ENCODE measurements at regions not wholly inside any gene's neighbourhood (a gene's known extent, or its start where the extent isn't known, plus 50 kb on each side); places are given as distances from the start of the nearest gene placed in this dataset.
A peak's percentile ranks its signal among the peaks of the same experiment; 100 is the strongest.

DNA sequence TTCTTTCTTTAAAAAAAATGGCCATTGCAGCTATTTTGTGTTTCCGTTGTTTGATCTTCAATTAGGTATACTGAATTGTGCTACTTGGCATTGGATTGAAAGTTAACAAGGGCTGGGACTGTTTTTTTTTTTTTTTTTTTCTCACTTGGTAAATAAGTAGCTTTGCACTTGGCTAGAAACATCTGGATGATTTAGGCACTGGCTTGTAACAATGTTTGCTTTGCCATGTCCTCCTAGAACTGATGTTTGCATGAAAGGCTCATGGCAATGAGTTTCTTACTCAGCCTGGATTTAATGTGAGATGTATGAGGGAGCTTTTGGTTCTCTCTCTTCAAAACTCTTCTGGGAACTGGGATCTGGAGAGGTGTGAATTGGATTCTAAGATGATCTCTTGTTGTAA is 414.1 kb downstream of the CDH26 start:
- Histone ChIP-seq H3K4me2 (ENCODE audit: low read depth, low read length) (no peak overlapping the region), H3K36me3 (replicated peaks; ENCODE audit: insufficient read depth, low read length) (no peaks in the 10 kb centered on the region), H4K20me1 (ENCODE audit: insufficient read depth, low read length) (no peaks in the 10 kb centered on the region), H3F3A (ENCODE audit: insufficient read depth, low read length) (no peaks in the 10 kb centered on the region), H3K9me3 (replicated peaks; ENCODE audit: insufficient read depth, low read length) (no peaks in the 10 kb centered on the region), H3K27ac (ENCODE audit: low read length) (no peak overlapping the region), H3K27me3 (replicated peaks; ENCODE audit: insufficient read depth, low read length) (no peaks in the 10 kb centered on the region), H3K9me2 (replicated peaks; ENCODE audit: insufficient read depth, low read length) (no peaks in the 10 kb centered on the region), H3K4me3 (ENCODE audit: low read length) (no peak overlapping the region), H3K9ac (ENCODE audit: low read length) (no peak overlapping the region), H3K79me2 (ENCODE audit: low read length) (no peaks in the 10 kb centered on the region), H2AFZ (ENCODE audit: low read length) (no peak overlapping the region), H3K4me1 (ENCODE audit: low read length) (peaks cover 9% of the 10 kb centered on the region)
- no peak for DNase-seq
- TF ChIP-seq, protein P1, sequence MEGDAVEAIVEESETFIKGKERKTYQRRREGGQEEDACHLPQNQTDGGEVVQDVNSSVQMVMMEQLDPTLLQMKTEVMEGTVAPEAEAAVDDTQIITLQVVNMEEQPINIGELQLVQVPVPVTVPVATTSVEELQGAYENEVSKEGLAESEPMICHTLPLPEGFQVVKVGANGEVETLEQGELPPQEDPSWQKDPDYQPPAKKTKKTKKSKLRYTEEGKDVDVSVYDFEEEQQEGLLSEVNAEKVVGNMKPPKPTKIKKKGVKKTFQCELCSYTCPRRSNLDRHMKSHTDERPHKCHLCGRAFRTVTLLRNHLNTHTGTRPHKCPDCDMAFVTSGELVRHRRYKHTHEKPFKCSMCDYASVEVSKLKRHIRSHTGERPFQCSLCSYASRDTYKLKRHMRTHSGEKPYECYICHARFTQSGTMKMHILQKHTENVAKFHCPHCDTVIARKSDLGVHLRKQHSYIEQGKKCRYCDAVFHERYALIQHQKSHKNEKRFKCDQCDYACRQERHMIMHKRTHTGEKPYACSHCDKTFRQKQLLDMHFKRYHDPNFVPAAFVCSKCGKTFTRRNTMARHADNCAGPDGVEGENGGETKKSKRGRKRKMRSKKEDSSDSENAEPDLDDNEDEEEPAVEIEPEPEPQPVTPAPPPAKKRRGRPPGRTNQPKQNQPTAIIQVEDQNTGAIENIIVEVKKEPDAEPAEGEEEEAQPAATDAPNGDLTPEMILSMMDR (IDR thresholded peaks at IDR 0.05; ENCODE audit: low read length): no peak
- no peak for TF ChIP-seq EZH2 (optimal IDR thresholded peaks at IDR 0.05; ENCODE audit: low read depth, low read length)
- no peak for TF ChIP-seq EZH2phosphoT487 (IDR thresholded peaks at IDR 0.05; ENCODE audit: low read length)

DNA sequence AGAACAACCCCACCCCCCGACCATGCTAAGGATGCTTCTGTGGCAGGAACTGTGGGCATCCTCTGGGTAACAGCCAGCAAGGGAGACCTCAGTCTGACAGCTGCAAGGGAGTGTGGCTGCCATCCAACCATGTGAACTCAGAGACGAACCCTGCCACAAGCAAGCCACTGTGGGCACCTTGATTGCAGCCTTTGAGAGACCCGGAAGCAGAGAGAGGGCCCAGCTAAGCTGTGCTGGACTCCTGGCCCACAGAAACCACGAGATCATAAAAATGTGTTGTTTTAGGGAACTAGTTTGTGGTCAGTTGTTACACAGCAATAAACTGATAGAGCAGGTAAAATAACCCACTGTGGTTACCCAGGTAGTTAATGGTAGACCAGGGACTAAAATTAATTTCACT is 414.6 kb downstream of the CDH26 start:
- H3K27me3 ChIP-seq (replicated peaks; ENCODE audit: insufficient read depth, low read length): no peaks in the 10 kb centered on the region
- H3K9ac ChIP-seq (ENCODE audit: low read length): no peak overlapping the region
- H4K20me1 ChIP-seq (ENCODE audit: insufficient read depth, low read length): no peaks in the 10 kb centered on the region
- no peaks in the 10 kb centered on the region for H3K79me2 ChIP-seq (ENCODE audit: low read length)
- H3K9me2 ChIP-seq (replicated peaks; ENCODE audit: insufficient read depth, low read length): no peaks in the 10 kb centered on the region
- H3K36me3 ChIP-seq (replicated peaks; ENCODE audit: insufficient read depth, low read length): no peaks in the 10 kb centered on the region
- no peak overlapping the region for H2AFZ ChIP-seq (ENCODE audit: low read length)
- no peak overlapping the region for H3K4me2 ChIP-seq (ENCODE audit: low read depth, low read length)
- no peak overlapping the region for H3K27ac ChIP-seq (ENCODE audit: low read length)
- H3F3A ChIP-seq (ENCODE audit: insufficient read depth, low read length): no peaks in the 10 kb centered on the region
- H3K4me1 ChIP-seq (ENCODE audit: low read length): peaks cover 9% of the 10 kb centered on the region
- no peak overlapping the region for H3K4me3 ChIP-seq (ENCODE audit: low read length)
- H3K9me3 ChIP-seq (replicated peaks; ENCODE audit: insufficient read depth, low read length): no peaks in the 10 kb centered on the region
- TF ChIP-seq, protein P1 (IDR thresholded peaks at IDR 0.05; ENCODE audit: low read length): no peak
- TF ChIP-seq EZH2phosphoT487 (IDR thresholded peaks at IDR 0.05; ENCODE audit: low read length) (no peak), EZH2 (optimal IDR thresholded peaks at IDR 0.05; ENCODE audit: low read depth, low read length) (no peak)
- DNase-seq: peak; percentile 73

DNA sequence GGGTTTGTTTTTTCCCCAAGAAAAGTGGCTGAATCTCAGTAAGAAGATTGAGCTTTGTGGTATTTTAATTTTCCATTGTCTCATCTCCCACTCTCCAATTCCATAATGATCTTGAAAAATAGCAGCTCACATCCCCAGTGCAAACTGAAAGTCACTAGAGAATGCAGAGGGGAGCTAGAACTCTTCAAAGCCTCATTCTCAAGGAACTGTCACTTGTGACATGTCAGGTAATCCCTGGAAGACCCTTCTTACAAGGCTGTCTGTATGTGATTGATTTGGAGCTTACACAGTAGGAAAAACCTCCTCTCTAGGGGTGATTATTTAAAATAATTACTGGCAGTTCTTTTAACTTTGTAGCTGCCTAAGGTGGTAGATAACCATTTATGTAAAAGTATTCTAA is 420.4 kb downstream of the CDH26 start:
- DNase-seq: no peak
- H3K4me1 ChIP-seq (ENCODE audit: low read length): peaks cover 19% of the 10 kb centered on the region
- H4K20me1 ChIP-seq (ENCODE audit: insufficient read depth, low read length): no peaks in the 10 kb centered on the region
- no peaks in the 10 kb centered on the region for H3K27me3 ChIP-seq (replicated peaks; ENCODE audit: insufficient read depth, low read length)
- no peaks in the 10 kb centered on the region for H3K9me2 ChIP-seq (replicated peaks; ENCODE audit: insufficient read depth, low read length)
- no peaks in the 10 kb centered on the region for H3K36me3 ChIP-seq (replicated peaks; ENCODE audit: insufficient read depth, low read length)
- no peaks in the 10 kb centered on the region for H3K9me3 ChIP-seq (replicated peaks; ENCODE audit: insufficient read depth, low read length)
- H3K4me3 ChIP-seq (ENCODE audit: low read length): no peak overlapping the region
- TF ChIP-seq EZH2 (optimal IDR thresholded peaks at IDR 0.05; ENCODE audit: low read depth, low read length): no peak
- no peaks in the 10 kb centered on the region for H3K79me2 ChIP-seq (ENCODE audit: low read length)
- H3K9ac ChIP-seq (ENCODE audit: low read length): no peak overlapping the region
- no peak overlapping the region for H2AFZ ChIP-seq (ENCODE audit: low read length)
- H3K27ac ChIP-seq (ENCODE audit: low read length): no peak overlapping the region
- H3F3A ChIP-seq (ENCODE audit: insufficient read depth, low read length): no peaks in the 10 kb centered on the region
- no peak overlapping the region for H3K4me2 ChIP-seq (ENCODE audit: low read depth, low read length)

DNA sequence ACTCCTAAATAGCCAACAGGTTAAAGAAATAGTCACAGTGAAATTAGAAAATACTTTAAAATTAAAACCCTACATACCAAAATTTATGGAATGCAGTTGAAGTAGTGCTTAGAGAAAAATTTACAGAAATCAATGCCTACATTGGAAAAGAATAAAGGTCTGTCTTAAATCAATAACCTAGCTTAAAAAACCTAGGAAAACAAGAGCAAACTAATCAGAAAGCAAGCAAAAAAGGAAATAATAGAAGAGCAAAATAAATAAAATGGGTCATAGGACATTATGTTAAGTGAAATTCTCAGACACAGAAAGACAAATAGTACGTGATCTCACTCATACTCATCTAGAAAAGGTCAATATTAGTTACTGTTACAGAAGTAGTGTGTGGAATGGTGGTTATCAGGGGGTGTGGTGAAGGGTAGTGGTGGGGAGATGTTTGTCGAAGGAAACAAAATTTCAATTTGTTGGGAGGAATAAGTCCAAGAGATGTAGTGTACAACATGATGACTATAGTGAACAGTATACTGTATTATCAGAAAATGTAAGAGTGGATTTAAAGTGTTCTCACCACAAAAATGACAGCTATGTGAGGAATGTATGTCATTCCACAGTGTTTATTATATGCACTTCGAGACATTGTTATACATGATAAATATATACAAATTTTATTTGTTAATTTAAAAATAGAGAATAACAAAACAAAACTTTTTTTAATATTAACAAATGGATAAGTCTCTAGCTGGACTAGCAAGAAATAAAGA is 423.6 kb downstream of the CDH26 start:
- Histone ChIP-seq H3K27me3 (replicated peaks; ENCODE audit: insufficient read depth, low read length) (no peaks in the 10 kb centered on the region), H3K9ac (ENCODE audit: low read length) (no peak overlapping the region), H3F3A (ENCODE audit: insufficient read depth, low read length) (no peaks in the 10 kb centered on the region), H3K79me2 (ENCODE audit: low read length) (no peaks in the 10 kb centered on the region), H3K4me2 (ENCODE audit: low read depth, low read length) (peak overlapping the region; percentile 56), H3K36me3 (replicated peaks; ENCODE audit: insufficient read depth, low read length) (no peaks in the 10 kb centered on the region), H3K4me3 (ENCODE audit: low read length) (no peak overlapping the region), H3K27ac (ENCODE audit: low read length) (no peak overlapping the region), H3K4me1 (ENCODE audit: low read length) (peaks cover 17% of the 10 kb centered on the region), H2AFZ (ENCODE audit: low read length) (no peak overlapping the region), H4K20me1 (ENCODE audit: insufficient read depth, low read length) (no peaks in the 10 kb centered on the region), H3K9me3 (replicated peaks; ENCODE audit: insufficient read depth, low read length) (no peaks in the 10 kb centered on the region), H3K9me2 (replicated peaks; ENCODE audit: insufficient read depth, low read length) (no peaks in the 10 kb centered on the region)
- TF ChIP-seq EZH2 (optimal IDR thresholded peaks at IDR 0.05; ENCODE audit: low read depth, low read length) (no peak), EZH2phosphoT487 (IDR thresholded peaks at IDR 0.05; ENCODE audit: low read length) (no peak)
- TF ChIP-seq, protein P1 (IDR thresholded peaks at IDR 0.05; ENCODE audit: low read length): no peak
- no peak for DNase-seq
